NCI-H2171 treated with DMSO at 0.1 percent for 48 hours (cell line): ENCODE measurements at regions not wholly inside any gene's neighbourhood (a gene's known extent, or its start where the extent isn't known, plus 50 kb on each side); places are given as distances from the start of the nearest gene placed in this dataset.

ENCODE experiments used
- DNase-seq: peaks from one replicate; lab custom pipeline; 2025; lab: John Stamatoyannopoulos, UW

GRCh38 chr1:208903251-208903905 lies 659.2 kb upstream of the PLXNA2 start:
- DNase-seq, result no peak

DNA sequence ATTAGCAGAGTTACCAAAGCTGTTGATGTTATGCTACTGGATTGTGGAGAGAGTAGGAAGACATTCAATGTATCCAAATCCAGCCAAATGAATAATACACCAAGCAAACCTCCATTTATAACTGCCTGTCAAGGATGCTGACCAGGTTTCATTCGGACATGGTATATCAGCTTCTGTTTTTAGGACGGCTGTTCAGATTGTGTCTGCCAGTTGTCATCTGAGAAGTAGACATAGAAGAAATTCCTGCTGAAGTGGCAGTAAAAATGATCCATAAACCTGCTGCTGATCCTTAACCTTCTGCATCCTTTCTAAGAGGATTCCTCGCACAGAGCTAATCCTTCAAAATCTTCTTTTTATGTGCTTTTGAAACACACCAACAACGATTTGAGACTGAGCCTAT lies 663.6 kb upstream of the PLXNA2 start:
- DNase-seq, result no peak

DNA sequence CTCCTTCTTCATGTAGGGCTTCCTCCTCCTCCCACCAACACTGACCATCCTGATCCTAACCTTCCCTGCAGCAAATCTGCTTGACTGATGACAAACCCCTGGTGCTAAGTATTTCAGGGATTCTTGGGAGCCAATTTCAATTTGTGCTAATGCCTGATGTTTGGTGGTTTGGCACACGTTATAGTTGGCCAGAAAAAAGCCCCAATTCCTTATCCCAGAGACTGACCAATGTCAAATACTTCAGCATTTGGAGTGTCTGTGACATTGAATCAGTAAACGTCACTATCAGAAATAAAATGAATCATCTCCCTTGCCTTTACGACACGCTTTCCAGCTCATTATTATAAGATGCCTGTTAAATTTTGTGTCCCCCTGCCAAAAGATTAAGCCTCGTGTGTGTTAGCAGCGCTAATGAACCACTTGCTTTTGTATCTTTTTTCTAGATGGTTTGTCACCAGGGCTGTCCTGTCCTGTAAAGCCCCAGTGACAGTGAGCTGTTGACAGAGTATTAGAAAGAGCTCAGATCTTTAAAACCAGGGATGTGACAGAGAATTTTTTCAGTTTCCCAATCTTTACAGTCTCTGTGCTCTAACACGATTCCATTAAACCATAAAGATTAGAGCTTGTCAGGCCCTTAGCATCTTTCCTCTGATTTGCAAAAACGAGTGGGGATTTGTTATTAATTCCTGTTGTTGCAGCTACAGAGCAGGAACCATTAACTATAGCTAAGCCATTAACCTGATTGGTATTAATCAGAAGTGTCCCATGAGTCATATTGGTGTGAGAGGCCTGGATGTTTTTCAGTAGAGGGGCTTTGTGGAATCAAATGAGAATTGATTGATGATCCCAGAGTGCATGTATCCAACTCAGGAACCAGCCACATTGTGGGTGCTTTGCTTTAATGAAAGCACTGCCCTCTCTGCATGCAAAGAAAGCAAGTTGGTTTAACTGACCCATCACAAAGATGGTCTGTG lies 665.1 kb upstream of the PLXNA2 start:
- no peak for DNase-seq

DNA sequence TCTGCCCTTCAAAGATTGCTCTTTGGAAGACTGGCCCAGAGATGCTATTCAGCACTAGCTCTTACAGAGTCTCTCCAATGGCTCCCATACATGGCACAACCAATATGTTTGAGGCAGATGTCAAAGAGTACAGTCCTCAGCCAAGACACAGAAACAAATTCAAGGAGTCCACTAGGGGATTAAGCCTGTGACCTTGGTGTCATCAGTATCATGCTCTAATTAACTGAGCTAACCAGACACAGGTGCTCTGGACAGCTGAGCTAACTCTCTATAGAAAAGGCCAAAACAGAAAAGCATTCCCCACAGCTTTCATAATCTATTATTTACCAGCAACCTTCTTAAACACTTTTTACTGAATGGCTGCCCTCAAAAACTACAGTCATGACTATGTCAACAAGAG lies 666.0 kb upstream of the PLXNA2 start:
- no peak for DNase-seq

GRCh38 chr1:208917281-208917680 lies 666.2 kb upstream of the CAMK1G start:
- no peak for DNase-seq

DNA sequence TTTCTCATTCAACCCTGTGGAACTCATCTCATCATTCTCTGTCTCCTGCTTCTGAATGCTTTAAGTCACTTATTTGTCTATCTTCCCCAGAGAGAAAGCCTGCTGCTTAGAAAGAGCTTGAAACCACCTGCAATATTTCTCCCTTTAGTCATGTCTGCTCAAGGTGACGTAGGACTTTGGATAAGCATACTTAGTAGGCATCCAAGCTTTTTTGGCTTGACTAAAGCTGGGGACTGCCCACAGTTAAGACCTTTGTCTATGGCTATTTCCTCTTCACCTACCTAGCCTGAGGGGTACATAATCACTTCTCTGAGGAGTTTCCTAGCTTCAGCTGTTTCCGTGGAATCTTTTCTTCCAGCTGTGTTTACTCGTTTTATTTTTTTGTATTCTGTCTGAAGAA lies 665.8 kb upstream of the CAMK1G start:
- DNase-seq, result no peak

GRCh38 chr1:208918160-208918559 lies 665.4 kb upstream of the CAMK1G start:
- DNase-seq, result no peak

- DNase-seq, result no peak
These were observed 664.1 kb upstream of the CAMK1G start for GRCh38 chr1:208919371-208919770.

- no peak for DNase-seq
These were observed 662.3 kb upstream of the CAMK1G start for GRCh38 chr1:208921259-208921658.

- no peak for DNase-seq
These were observed 660.1 kb upstream of the CAMK1G start for GRCh38 chr1:208923456-208923855.

GRCh38 chr1:208923946-208924720 lies 659.4 kb upstream of the CAMK1G start:
- no peak for DNase-seq

DNA sequence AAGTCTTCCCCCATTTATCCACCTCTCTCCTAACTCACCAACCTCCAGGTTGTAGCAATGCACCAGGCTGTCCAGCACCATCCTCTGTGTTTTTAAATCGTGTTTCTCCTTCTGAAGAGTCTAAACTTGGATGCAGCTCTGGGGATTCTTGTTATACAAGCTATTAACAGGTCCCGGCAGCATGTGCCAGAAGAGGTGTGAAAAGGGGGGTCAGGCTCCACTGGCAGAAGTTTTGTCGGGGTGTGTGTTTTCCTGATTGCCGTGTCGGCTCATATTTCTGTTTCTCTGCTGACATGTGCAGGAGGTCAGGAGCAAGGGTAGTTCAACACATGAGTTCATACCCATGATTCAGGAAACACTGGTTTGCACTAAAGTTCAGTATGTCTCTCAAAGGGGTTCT lies 658.6 kb upstream of the CAMK1G start:
- no peak for DNase-seq

GRCh38 chr1:208928349-208929010 lies 655.0 kb upstream of the CAMK1G start:
- DNase-seq, result no peak

DNA sequence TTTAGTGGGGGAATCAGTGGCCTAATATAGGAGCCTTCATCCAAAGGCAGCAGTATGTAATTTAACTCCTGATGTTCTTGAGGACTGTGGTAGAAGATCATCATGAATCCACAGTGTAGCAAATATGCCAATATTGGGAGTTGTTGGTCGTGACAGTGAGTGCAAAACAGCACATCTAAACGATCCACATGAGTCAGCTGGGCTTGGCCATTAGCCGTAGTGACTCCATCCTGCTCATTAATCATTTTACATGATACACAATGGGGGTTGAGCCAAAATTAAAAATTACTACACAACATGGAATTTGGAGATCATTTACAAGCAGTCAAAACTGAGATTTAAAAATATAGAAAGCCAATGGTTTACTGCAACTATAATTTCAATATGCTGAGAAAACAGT lies 653.9 kb upstream of the CAMK1G start:
- DNase-seq, result no peak

DNA sequence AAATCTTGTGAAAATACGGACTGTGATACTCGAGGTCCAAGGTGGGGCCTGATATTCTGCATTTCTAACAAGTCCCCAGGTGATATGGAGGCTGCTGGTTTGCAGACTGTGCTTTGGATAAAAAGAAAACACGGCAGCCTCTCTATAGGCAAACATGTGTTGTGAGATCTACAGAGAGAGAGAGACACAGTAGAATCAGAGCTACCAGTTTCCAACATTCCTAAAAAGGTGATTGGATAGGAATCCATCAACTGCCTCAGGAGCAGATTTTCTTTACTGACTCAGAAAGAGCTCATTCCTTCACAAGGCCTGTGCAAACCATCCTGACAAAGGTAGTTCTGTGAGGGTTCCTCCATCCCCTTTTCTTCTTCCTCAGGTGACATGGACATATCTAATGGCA lies 651.6 kb upstream of the CAMK1G start:
- DNase-seq, result no peak

- DNase-seq, result no peak
These were observed 649.5 kb upstream of the CAMK1G start for GRCh38 chr1:208933984-208934525.

GRCh38 chr1:208934933-208935332 lies 648.6 kb upstream of the CAMK1G start:
- no peak for DNase-seq

GRCh38 chr1:208935517-208936187 lies 647.9 kb upstream of the CAMK1G start:
- DNase-seq, result no peak

GRCh38 chr1:208939537-208940085 lies 643.9 kb upstream of the CAMK1G start:
- no peak for DNase-seq

DNA sequence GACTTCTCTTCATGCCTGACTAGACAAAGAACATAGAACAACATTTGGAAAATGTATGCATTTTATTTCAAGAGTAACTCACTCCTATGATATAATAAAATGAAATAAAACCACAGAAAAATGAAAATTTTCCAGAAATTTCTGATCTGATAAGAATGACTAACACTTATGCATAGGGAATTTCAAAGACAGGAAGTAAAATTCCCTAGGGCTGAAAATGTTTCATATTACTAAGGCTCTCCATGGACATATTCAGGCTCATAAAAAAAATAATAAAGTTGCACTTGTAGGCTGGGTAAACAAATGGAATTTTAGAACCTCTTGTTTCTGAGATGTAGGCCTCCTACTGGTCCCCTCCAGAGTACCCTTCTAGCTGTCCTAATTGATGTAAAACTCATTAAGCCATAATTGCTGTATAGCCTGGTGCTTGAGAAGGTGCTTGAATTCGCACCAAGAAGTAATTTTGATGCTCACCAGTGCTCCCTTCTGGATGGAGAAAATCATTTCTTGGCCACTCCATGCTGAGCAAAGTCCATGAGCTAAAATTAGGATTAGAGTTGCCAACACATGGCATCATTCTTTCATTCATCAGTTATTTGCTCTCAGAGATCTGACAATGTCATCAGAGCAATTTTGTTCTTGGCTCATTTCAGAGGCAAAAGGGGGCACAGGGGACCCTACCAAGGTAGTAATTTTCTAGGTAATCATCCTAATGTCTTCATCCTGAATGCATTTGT lies 641.0 kb upstream of the CAMK1G start:
- no peak for DNase-seq
